ENCODE measurements at regions not wholly inside any gene's neighbourhood (a gene's known extent, or its start where the extent isn't known, plus 50 kb on each side); places are given as distances from the start of the nearest gene placed in this dataset.
A peak's percentile ranks its signal among the peaks of the same experiment; 100 is the strongest.

DNA sequence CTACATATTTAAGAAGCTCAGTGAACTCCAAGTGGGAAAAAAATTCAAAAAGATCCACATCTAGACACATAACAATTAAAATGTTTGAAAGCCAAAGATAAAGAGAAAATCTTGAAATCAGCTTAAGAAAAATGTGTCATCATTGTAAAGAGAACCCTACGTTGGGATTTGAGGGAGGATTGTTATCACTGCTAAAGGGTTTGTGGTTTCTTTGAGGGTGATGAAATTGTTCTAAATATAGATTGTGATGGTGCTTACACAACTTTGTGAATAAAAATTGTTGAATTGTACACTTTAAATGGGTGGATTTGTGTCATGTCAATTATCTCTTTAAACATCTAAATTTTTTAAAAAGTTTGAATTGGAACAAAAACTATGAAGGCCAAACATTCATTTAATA is 92.2 kb upstream of the ADAMTS19 start:
- WGBS (ENCODE audit: low lambda C conversion rate, missing lambda C conversion rate), result 35% methylated on average over 1 of the region's 1 CpG

DNA sequence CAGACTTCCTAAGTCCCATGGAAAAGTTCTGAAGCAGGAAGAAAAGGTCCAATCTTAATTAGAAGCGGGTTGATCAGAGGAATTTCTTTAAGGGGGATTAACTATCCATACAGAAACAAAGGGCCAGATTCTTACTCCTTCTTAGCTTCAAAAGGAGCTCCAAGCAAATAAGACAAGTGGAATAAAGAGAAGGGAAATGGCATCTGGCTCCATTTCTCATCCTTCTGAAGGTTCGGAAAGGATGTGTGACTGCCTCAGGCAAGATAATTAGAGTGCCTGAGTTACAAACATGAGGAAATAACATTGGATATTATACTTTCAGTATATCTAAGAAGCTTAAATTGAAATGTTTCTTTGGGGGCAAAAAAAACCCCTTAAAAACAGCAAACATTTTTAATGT is 88.1 kb upstream of the ADAMTS19 start:
- Histone ChIP-seq H3K9me2 (replicated peaks; ENCODE audit: insufficient read depth) (no peaks in the 10 kb centered on the region), H3K27me3 (no peaks in the 10 kb centered on the region), H3K27ac (no peak overlapping the region), H4K20me1 (ENCODE audit: insufficient read depth, poor library complexity, severe bottlenecking) (no peaks in the 10 kb centered on the region), H3K4me2 (no peak overlapping the region), H2AFZ (no peak overlapping the region), H3K4me1 (ENCODE audit: insufficient read depth) (no peaks in the 10 kb centered on the region), H3K4me3 (no peak overlapping the region), H3K9me3 (ENCODE audit: low read depth) (no peaks in the 10 kb centered on the region), H3K36me3 (replicated peaks; ENCODE audit: insufficient read depth, low read depth) (no peaks in the 10 kb centered on the region), H3K79me2 (no peaks in the 10 kb centered on the region)
- whole genome bisulfite sequencing (ENCODE audit: low lambda C conversion rate, missing lambda C conversion rate), result 70% methylated on average over 2 of the region's 2 CpGs
- no peak for DNase-seq (ENCODE audit: low spot score)
- TF ChIP-seq, protein P1, sequence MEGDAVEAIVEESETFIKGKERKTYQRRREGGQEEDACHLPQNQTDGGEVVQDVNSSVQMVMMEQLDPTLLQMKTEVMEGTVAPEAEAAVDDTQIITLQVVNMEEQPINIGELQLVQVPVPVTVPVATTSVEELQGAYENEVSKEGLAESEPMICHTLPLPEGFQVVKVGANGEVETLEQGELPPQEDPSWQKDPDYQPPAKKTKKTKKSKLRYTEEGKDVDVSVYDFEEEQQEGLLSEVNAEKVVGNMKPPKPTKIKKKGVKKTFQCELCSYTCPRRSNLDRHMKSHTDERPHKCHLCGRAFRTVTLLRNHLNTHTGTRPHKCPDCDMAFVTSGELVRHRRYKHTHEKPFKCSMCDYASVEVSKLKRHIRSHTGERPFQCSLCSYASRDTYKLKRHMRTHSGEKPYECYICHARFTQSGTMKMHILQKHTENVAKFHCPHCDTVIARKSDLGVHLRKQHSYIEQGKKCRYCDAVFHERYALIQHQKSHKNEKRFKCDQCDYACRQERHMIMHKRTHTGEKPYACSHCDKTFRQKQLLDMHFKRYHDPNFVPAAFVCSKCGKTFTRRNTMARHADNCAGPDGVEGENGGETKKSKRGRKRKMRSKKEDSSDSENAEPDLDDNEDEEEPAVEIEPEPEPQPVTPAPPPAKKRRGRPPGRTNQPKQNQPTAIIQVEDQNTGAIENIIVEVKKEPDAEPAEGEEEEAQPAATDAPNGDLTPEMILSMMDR (IDR thresholded peaks at IDR 0.05; ENCODE audit: poor library complexity), result no peak
- TF ChIP-seq EZH2 (IDR thresholded peaks at IDR 0.05; ENCODE audit: borderline replicate concordance), result no peak
- TF ChIP-seq EZH2phosphoT487 (IDR thresholded peaks at IDR 0.05; ENCODE audit: low read depth, severe bottlenecking, unreplicated experiment), result no peak

More for the DNA sequence above, 92.2 kb upstream of the ADAMTS19 start:
- no peak overlapping the region for H3K27ac ChIP-seq
- TF ChIP-seq EZH2 (IDR thresholded peaks at IDR 0.05; ENCODE audit: borderline replicate concordance), result no peak
- TF ChIP-seq, protein P1 (IDR thresholded peaks at IDR 0.05; ENCODE audit: poor library complexity), result no peak
- no peak for TF ChIP-seq EZH2phosphoT487 (IDR thresholded peaks at IDR 0.05; ENCODE audit: low read depth, severe bottlenecking, unreplicated experiment)
- H3K27me3 ChIP-seq, result no peaks in the 10 kb centered on the region
- H4K20me1 ChIP-seq (ENCODE audit: insufficient read depth, poor library complexity, severe bottlenecking), result no peaks in the 10 kb centered on the region
- no peak overlapping the region for H3K4me2 ChIP-seq
- no peaks in the 10 kb centered on the region for H3K9me3 ChIP-seq (ENCODE audit: low read depth)
- no peak overlapping the region for H3K4me3 ChIP-seq
- no peaks in the 10 kb centered on the region for H3K9me2 ChIP-seq (replicated peaks; ENCODE audit: insufficient read depth)
- no peak overlapping the region for H2AFZ ChIP-seq
- H3K36me3 ChIP-seq (replicated peaks; ENCODE audit: insufficient read depth, low read depth), result no peaks in the 10 kb centered on the region
- DNase-seq (ENCODE audit: low spot score), result no peak
- no peaks in the 10 kb centered on the region for H3K4me1 ChIP-seq (ENCODE audit: insufficient read depth)
- H3K79me2 ChIP-seq, result no peaks in the 10 kb centered on the region

DNA sequence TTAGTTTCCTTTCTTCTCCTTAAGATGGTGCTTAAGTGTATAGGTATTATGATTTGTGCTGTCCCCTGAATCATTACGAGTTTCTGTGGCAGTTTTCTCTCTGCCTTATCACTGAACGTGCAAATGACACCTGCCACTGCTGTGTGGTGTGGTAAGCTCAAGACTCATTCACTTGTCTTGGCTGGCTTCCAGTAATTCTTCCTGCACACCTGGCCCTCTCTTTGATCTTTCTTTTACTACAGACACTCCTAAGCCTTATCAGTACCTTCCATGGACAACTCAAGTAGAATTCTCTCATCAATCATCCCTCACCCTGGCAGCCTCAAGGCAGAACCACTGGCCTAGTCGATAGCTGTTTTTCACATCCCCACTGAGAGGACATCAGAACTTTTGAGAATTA is 82.6 kb upstream of the ADAMTS19 start:
- no peak for TF ChIP-seq EZH2 (IDR thresholded peaks at IDR 0.05; ENCODE audit: borderline replicate concordance)
- no peak for TF ChIP-seq EZH2phosphoT487 (IDR thresholded peaks at IDR 0.05; ENCODE audit: low read depth, severe bottlenecking, unreplicated experiment)
- TF ChIP-seq, protein P1 (IDR thresholded peaks at IDR 0.05; ENCODE audit: poor library complexity), result no peak
- H3K9me3 ChIP-seq (ENCODE audit: low read depth), result no peaks in the 10 kb centered on the region
- H3K27me3 ChIP-seq, result no peaks in the 10 kb centered on the region
- no peak overlapping the region for H3K4me3 ChIP-seq
- H2AFZ ChIP-seq, result no peak overlapping the region
- peak overlapping the region; percentile 55 for H3K27ac ChIP-seq
- H4K20me1 ChIP-seq (ENCODE audit: insufficient read depth, poor library complexity, severe bottlenecking), result no peaks in the 10 kb centered on the region
- H3K79me2 ChIP-seq, result no peaks in the 10 kb centered on the region
- H3K9me2 ChIP-seq (replicated peaks; ENCODE audit: insufficient read depth), result no peaks in the 10 kb centered on the region
- peak; percentile 81 for DNase-seq (ENCODE audit: low spot score)
- H3K4me1 ChIP-seq (ENCODE audit: insufficient read depth), result no peaks in the 10 kb centered on the region
- 38% methylated on average over 3 of the region's 3 CpGs for WGBS (ENCODE audit: low lambda C conversion rate, missing lambda C conversion rate)
- no peaks in the 10 kb centered on the region for H3K36me3 ChIP-seq (replicated peaks; ENCODE audit: insufficient read depth, low read depth)
- peak overlapping the region; percentile 21 for H3K4me2 ChIP-seq

DNA sequence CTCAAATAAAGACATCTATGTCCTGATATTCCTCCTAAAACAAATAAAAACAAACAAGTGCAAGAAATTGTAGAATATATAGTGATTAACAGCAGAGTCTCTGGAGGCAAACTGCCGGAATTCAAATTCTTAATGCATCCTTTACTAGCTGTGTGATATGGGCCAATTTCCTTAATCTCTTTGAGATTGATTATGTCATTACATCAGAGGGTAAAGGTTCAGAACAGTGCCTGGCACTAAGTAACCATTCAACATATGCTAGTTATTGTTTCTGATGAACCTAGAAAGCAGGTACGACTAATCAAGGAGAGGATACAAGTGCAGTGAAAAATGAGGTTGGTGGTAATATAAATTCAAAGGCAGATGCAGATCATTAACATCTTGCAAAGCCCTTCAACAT is 81.1 kb upstream of the ADAMTS19 start:
- no peak overlapping the region for H3K4me3 ChIP-seq
- H3K79me2 ChIP-seq, result no peaks in the 10 kb centered on the region
- no peak overlapping the region for H2AFZ ChIP-seq
- WGBS (ENCODE audit: low lambda C conversion rate, missing lambda C conversion rate), result 88% methylated on average over 2 of the region's 2 CpGs
- H3K9me2 ChIP-seq (replicated peaks; ENCODE audit: insufficient read depth), result no peaks in the 10 kb centered on the region
- no peak overlapping the region for H3K27ac ChIP-seq
- no peaks in the 10 kb centered on the region for H3K36me3 ChIP-seq (replicated peaks; ENCODE audit: insufficient read depth, low read depth)
- no peak for DNase-seq (ENCODE audit: low spot score)
- no peaks in the 10 kb centered on the region for H3K4me1 ChIP-seq (ENCODE audit: insufficient read depth)
- no peak overlapping the region for H3K4me2 ChIP-seq
- H3K9me3 ChIP-seq (ENCODE audit: low read depth), result no peaks in the 10 kb centered on the region
- H3K27me3 ChIP-seq, result no peaks in the 10 kb centered on the region
- TF ChIP-seq EZH2 (IDR thresholded peaks at IDR 0.05; ENCODE audit: borderline replicate concordance) (no peak), EZH2phosphoT487 (IDR thresholded peaks at IDR 0.05; ENCODE audit: low read depth, severe bottlenecking, unreplicated experiment) (no peak)
- TF ChIP-seq, protein P1 (IDR thresholded peaks at IDR 0.05; ENCODE audit: poor library complexity), result no peak
- no peaks in the 10 kb centered on the region for H4K20me1 ChIP-seq (ENCODE audit: insufficient read depth, poor library complexity, severe bottlenecking)

Data from hepatocyte (in vitro differentiated cells).